ENCODE measurements at regions not wholly inside any gene's neighbourhood (a gene's known extent, or its start where the extent isn't known, plus 50 kb on each side); places are given as distances from the start of the nearest gene placed in this dataset.

GRCh38 chr15:87731630-87732029 lies 524.9 kb downstream of the NTRK3 start:
- H3K27me3 ChIP-seq (ENCODE audit: control insufficient read depth, insufficient read depth, low read length), result no peaks in the 10 kb centered on the region
- DNase-seq (ENCODE audit: low read depth), result no peak
- TF ChIP-seq CTCF (IDR thresholded peaks at IDR 0.05; ENCODE audit: insufficient read depth, low read length, poor library complexity, severe bottlenecking), result no peak
- H3K36me3 ChIP-seq (ENCODE audit: control insufficient read depth, insufficient read depth, low read length), result no peaks in the 10 kb centered on the region
- H3K4me3 ChIP-seq (ENCODE audit: low read depth, low read length), result no peak overlapping the region

- no peak overlapping the region for H3K4me3 ChIP-seq (ENCODE audit: low read depth, low read length)
- DNase-seq (ENCODE audit: low read depth), result no peak
- TF ChIP-seq CTCF (IDR thresholded peaks at IDR 0.05; ENCODE audit: insufficient read depth, low read length, poor library complexity, severe bottlenecking), result no peak
- H3K27me3 ChIP-seq (ENCODE audit: control insufficient read depth, insufficient read depth, low read length), result no peaks in the 10 kb centered on the region
- H3K36me3 ChIP-seq (ENCODE audit: control insufficient read depth, insufficient read depth, low read length), result no peaks in the 10 kb centered on the region
These were observed 525.8 kb downstream of the NTRK3 start for GRCh38 chr15:87730706-87731105.

GRCh38 chr15:87728998-87729397 lies 527.5 kb downstream of the NTRK3 start:
- no peak for TF ChIP-seq CTCF (IDR thresholded peaks at IDR 0.05; ENCODE audit: insufficient read depth, low read length, poor library complexity, severe bottlenecking)
- H3K4me3 ChIP-seq (ENCODE audit: low read depth, low read length), result no peak overlapping the region
- H3K36me3 ChIP-seq (ENCODE audit: control insufficient read depth, insufficient read depth, low read length), result no peaks in the 10 kb centered on the region
- no peak for DNase-seq (ENCODE audit: low read depth)
- no peaks in the 10 kb centered on the region for H3K27me3 ChIP-seq (ENCODE audit: control insufficient read depth, insufficient read depth, low read length)

GRCh38 chr15:87727073-87727472 lies 529.5 kb downstream of the NTRK3 start:
- Histone ChIP-seq H3K27me3 (ENCODE audit: control insufficient read depth, insufficient read depth, low read length) (no peaks in the 10 kb centered on the region), H3K4me3 (ENCODE audit: low read depth, low read length) (no peak overlapping the region), H3K36me3 (ENCODE audit: control insufficient read depth, insufficient read depth, low read length) (no peaks in the 10 kb centered on the region)
- no peak for DNase-seq (ENCODE audit: low read depth)
- TF ChIP-seq CTCF (IDR thresholded peaks at IDR 0.05; ENCODE audit: insufficient read depth, low read length, poor library complexity, severe bottlenecking), result no peak

GRCh38 chr15:87724330-87724729 lies 532.2 kb downstream of the NTRK3 start:
- no peak for DNase-seq (ENCODE audit: low read depth)
- TF ChIP-seq CTCF (IDR thresholded peaks at IDR 0.05; ENCODE audit: insufficient read depth, low read length, poor library complexity, severe bottlenecking), result no peak

GRCh38 chr15:87722941-87723691 lies 533.4 kb downstream of the NTRK3 start:
- TF ChIP-seq CTCF (IDR thresholded peaks at IDR 0.05; ENCODE audit: insufficient read depth, low read length, poor library complexity, severe bottlenecking), result no peak
- Histone ChIP-seq H3K4me3 (ENCODE audit: low read depth, low read length) (no peak overlapping the region), H3K27me3 (ENCODE audit: control insufficient read depth, insufficient read depth, low read length) (no peaks in the 10 kb centered on the region), H3K36me3 (ENCODE audit: control insufficient read depth, insufficient read depth, low read length) (no peaks in the 10 kb centered on the region)
- DNase-seq (ENCODE audit: low read depth), result no peak

More at GRCh38 chr15:87724330-87724729, 532.2 kb downstream of the NTRK3 start:
- Histone ChIP-seq H3K36me3 (ENCODE audit: control insufficient read depth, insufficient read depth, low read length) (no peaks in the 10 kb centered on the region), H3K4me3 (ENCODE audit: low read depth, low read length) (no peak overlapping the region), H3K27me3 (ENCODE audit: control insufficient read depth, insufficient read depth, low read length) (no peaks in the 10 kb centered on the region)

Measured in kidney epithelial cell (primary cell).